ENCODE measurements at regions not wholly inside any gene's neighbourhood (a gene's known extent, or its start where the extent isn't known, plus 50 kb on each side); places are given as distances from the start of the nearest gene placed in this dataset.

GRCh38 chr13:53885997-53886396, 857.4 kb downstream of the OLFM4 start:
- no TSS peak for BruUV-seq (replicated peaks)
- Histone ChIP-seq H3K9me3 (ENCODE audit: low read depth, low read length, poor library complexity, severe bottlenecking) (no peaks in the 10 kb centered on the region), H3K27me3 (replicated peaks; ENCODE audit: insufficient read depth, low read depth, low read length, poor library complexity) (no peaks in the 10 kb centered on the region), H3K4me3 (ENCODE audit: low read depth, low read length, poor library complexity, severe bottlenecking) (no peak overlapping the region), H3K36me3 (ENCODE audit: insufficient read depth, low read length, poor library complexity, severe bottlenecking) (no peaks in the 10 kb centered on the region), H3K4me1 (ENCODE audit: insufficient read depth, low read length, poor library complexity, severe bottlenecking) (no peaks in the 10 kb centered on the region), H3K27ac (ENCODE audit: low read depth, low read length, poor library complexity, severe bottlenecking) (no peak overlapping the region)
- no peak for DNase-seq (ENCODE audit: low spot score)
- intact Hi-C loops (cut with micrococcal nuclease; ENCODE audit: unreplicated experiment): no loop called here
- TF ChIP-seq EZH2 (IDR thresholded peaks at IDR 0.05; ENCODE audit: borderline replicate concordance, low read depth, low read length, poor library complexity, severe bottlenecking): no peak
- TF ChIP-seq CTCF (conservative IDR thresholded peaks at IDR 0.05; ENCODE audit: low read depth, low read length): no peak
- POLR2A ChIA-PET (ENCODE audit: low non-redundant PET): no interaction called here
- CTCF ChIA-PET: no interaction called here

GRCh38 chr13:53890696-53891095, 862.1 kb downstream of the OLFM4 start:
- DNase-seq (ENCODE audit: low spot score): no peak
- TF ChIP-seq EZH2 (IDR thresholded peaks at IDR 0.05; ENCODE audit: borderline replicate concordance, low read depth, low read length, poor library complexity, severe bottlenecking): no peak
- no peak for TF ChIP-seq CTCF (conservative IDR thresholded peaks at IDR 0.05; ENCODE audit: low read depth, low read length)
- ChIA-PET CTCF (no interaction called here), POLR2A (ENCODE audit: low non-redundant PET) (no interaction called here)
- BruUV-seq (replicated peaks): no TSS peak
- no peaks in the 10 kb centered on the region for H3K27me3 ChIP-seq (replicated peaks; ENCODE audit: insufficient read depth, low read depth, low read length, poor library complexity)
- intact Hi-C loops (cut with micrococcal nuclease; ENCODE audit: unreplicated experiment): no loop called here
- no peak overlapping the region for H3K27ac ChIP-seq (ENCODE audit: low read depth, low read length, poor library complexity, severe bottlenecking)
- no peaks in the 10 kb centered on the region for H3K9me3 ChIP-seq (ENCODE audit: low read depth, low read length, poor library complexity, severe bottlenecking)
- no peaks in the 10 kb centered on the region for H3K4me1 ChIP-seq (ENCODE audit: insufficient read depth, low read length, poor library complexity, severe bottlenecking)
- H3K4me3 ChIP-seq (ENCODE audit: low read depth, low read length, poor library complexity, severe bottlenecking): no peak overlapping the region
- no peaks in the 10 kb centered on the region for H3K36me3 ChIP-seq (ENCODE audit: insufficient read depth, low read length, poor library complexity, severe bottlenecking)

- no peak for TF ChIP-seq CTCF (conservative IDR thresholded peaks at IDR 0.05; ENCODE audit: low read depth, low read length)
- no peak for TF ChIP-seq EZH2 (IDR thresholded peaks at IDR 0.05; ENCODE audit: borderline replicate concordance, low read depth, low read length, poor library complexity, severe bottlenecking)
- ChIA-PET POLR2A (ENCODE audit: low non-redundant PET) (no interaction called here), CTCF (no interaction called here)
- Histone ChIP-seq H3K4me3 (ENCODE audit: low read depth, low read length, poor library complexity, severe bottlenecking) (no peak overlapping the region), H3K36me3 (ENCODE audit: insufficient read depth, low read length, poor library complexity, severe bottlenecking) (no peaks in the 10 kb centered on the region), H3K27ac (ENCODE audit: low read depth, low read length, poor library complexity, severe bottlenecking) (no peak overlapping the region), H3K27me3 (replicated peaks; ENCODE audit: insufficient read depth, low read depth, low read length, poor library complexity) (no peaks in the 10 kb centered on the region), H3K9me3 (ENCODE audit: low read depth, low read length, poor library complexity, severe bottlenecking) (no peaks in the 10 kb centered on the region), H3K4me1 (ENCODE audit: insufficient read depth, low read length, poor library complexity, severe bottlenecking) (no peaks in the 10 kb centered on the region)
- DNase-seq (ENCODE audit: low spot score): no peak
- intact Hi-C loops (cut with micrococcal nuclease; ENCODE audit: unreplicated experiment): no loop called here
- BruUV-seq (replicated peaks): no TSS peak
These were observed 873.0 kb downstream of the OLFM4 start for GRCh38 chr13:53901593-53901992.

Data from A673 (cell line).